Smooth muscle cell (in vitro differentiated cells): ENCODE measurements at regions not wholly inside any gene's neighbourhood (a gene's known extent, or its start where the extent isn't known, plus 50 kb on each side); places are given as distances from the start of the nearest gene placed in this dataset.
"Not testable (repeated sequence)": the region's sequence is repeated elsewhere in the genome, so short reads cannot be mapped to it uniquely, and the experiment has no call there.

Experiments
- DNase-seq: peaks from one replicate; lab custom pipeline; 2025; ENCODE audit not compliant: unreplicated experiment; lab: John Stamatoyannopoulos, UW
- H2AFZ ChIP-seq: fragments of 200-600 bp; sonication (generic); 2 replicates; pipeline ENCODE4 v1.6.0; 2016; ENCODE audit warnings: antibody characterized with exemption, low read depth, mild to moderate bottlenecking
- H3F3A ChIP-seq: fragments of 200-600 bp; sonication (generic); 2 replicates; pipeline ENCODE4 v1.6.0; 2017; ENCODE audit warnings: antibody characterized with exemption, low read depth
- H3K27ac ChIP-seq: fragments of 200-600 bp; sonication (generic); 2 replicates; pipeline ENCODE4 v1.5.1; 2016; ENCODE audit warnings: low read depth, mild to moderate bottlenecking
- H3K27me3 ChIP-seq: fragments of 200-600 bp; sonication (generic); 2 replicates; pipeline ENCODE4 v1.6.1; 2016; ENCODE audit warnings: low read depth, mild to moderate bottlenecking
- H3K36me3 ChIP-seq: fragments of 200-600 bp; sonication (generic); 2 replicates; pipeline ENCODE4 v1.5.1; 2016; ENCODE audit warnings: low read depth
- H3K4me1 ChIP-seq: fragments of 200-600 bp; sonication (generic); 2 replicates; pipeline ENCODE4 v1.5.1; 2016; ENCODE audit warnings: low read depth
- H3K4me2 ChIP-seq: fragments of 200-600 bp; sonication (generic); 2 replicates; pipeline ENCODE4 v1.6.0; 2016; ENCODE audit warnings: mild to moderate bottlenecking
- H3K4me3 ChIP-seq: fragments of 200-600 bp; sonication (generic); 2 replicates; pipeline ENCODE4 v1.5.1; 2016; ENCODE audit warnings: mild to moderate bottlenecking
- H3K79me2 ChIP-seq: fragments of 200-600 bp; sonication (generic); 2 replicates; pipeline ENCODE4 v1.6.0; 2016; ENCODE audit warnings: low read depth, mild to moderate bottlenecking
- H3K9ac ChIP-seq: fragments of 200-600 bp; sonication (generic); 2 replicates; pipeline ENCODE4 v1.6.0; 2016; ENCODE audit warnings: low read depth
- H3K9me3 ChIP-seq: fragments of 200-600 bp; sonication (generic); replicated peaks from 2 replicates; pipeline ENCODE4 v1.5.1; 2016; ENCODE audit warnings: low read depth
- H4K20me1 ChIP-seq: fragments of 200-600 bp; sonication (generic); 2 replicates; pipeline ENCODE4 v1.6.0; 2016; ENCODE audit warnings: low read depth
- CTCF ChIP-seq: fragments of 200-600 bp; sonication (generic); IDR thresholded peaks from 2 replicates; pipeline ENCODE4 v1.5.1; 2017; ENCODE audit warnings: borderline replicate concordance, mild to moderate bottlenecking, antibody characterized with exemption; ENCODE audit not compliant: insufficient read depth, poor library complexity, severe bottlenecking
- WGBS: methylation state at CpG from one replicate; pipeline ENCODE4 v1.1.7; 2016; ENCODE audit warnings: low lambda C conversion rate; 5-methylcytosine and 5-hydroxymethylcytosine counted together

- no peaks in the 10 kb centered on the region for H4K20me1 ChIP-seq
- H3K9me3 ChIP-seq, result no peaks in the 10 kb centered on the region
- no peak overlapping the region for H3K27ac ChIP-seq
- H3K4me1 ChIP-seq, result no peaks in the 10 kb centered on the region
- H3K4me2 ChIP-seq, result no peak overlapping the region
- DNase-seq, result no peak
- H3K4me3 ChIP-seq, result no peak overlapping the region
- H3F3A ChIP-seq, result no peaks in the 10 kb centered on the region
- no peaks in the 10 kb centered on the region for H3K27me3 ChIP-seq
- 93% methylated on average over 1 of the region's 1 CpG for WGBS
- no peak for TF ChIP-seq CTCF
- no peaks in the 10 kb centered on the region for H3K79me2 ChIP-seq
- H3K36me3 ChIP-seq, result no peaks in the 10 kb centered on the region
- no peak overlapping the region for H2AFZ ChIP-seq
- H3K9ac ChIP-seq, result no peak overlapping the region
Measured at GRCh38 chr14:105689722-105690121, 163.3 kb downstream of the TMEM121 start.

GRCh38 chr14:105690671-105691070 lies 164.3 kb downstream of the TMEM121 start:
- Histone ChIP-seq H3K4me2 (no peak overlapping the region), H3K4me3 (no peak overlapping the region), H3K27me3 (no peaks in the 10 kb centered on the region), H3K9me3 (no peaks in the 10 kb centered on the region), H4K20me1 (no peaks in the 10 kb centered on the region), H3K4me1 (no peaks in the 10 kb centered on the region), H3K36me3 (no peaks in the 10 kb centered on the region), H3F3A (no peaks in the 10 kb centered on the region), H2AFZ (no peak overlapping the region), H3K9ac (no peak overlapping the region), H3K79me2 (no peaks in the 10 kb centered on the region), H3K27ac (no peak overlapping the region)
- 76% methylated on average over 3 of the region's 3 CpGs for WGBS
- DNase-seq, result no peak
- no peak for TF ChIP-seq CTCF

DNA sequence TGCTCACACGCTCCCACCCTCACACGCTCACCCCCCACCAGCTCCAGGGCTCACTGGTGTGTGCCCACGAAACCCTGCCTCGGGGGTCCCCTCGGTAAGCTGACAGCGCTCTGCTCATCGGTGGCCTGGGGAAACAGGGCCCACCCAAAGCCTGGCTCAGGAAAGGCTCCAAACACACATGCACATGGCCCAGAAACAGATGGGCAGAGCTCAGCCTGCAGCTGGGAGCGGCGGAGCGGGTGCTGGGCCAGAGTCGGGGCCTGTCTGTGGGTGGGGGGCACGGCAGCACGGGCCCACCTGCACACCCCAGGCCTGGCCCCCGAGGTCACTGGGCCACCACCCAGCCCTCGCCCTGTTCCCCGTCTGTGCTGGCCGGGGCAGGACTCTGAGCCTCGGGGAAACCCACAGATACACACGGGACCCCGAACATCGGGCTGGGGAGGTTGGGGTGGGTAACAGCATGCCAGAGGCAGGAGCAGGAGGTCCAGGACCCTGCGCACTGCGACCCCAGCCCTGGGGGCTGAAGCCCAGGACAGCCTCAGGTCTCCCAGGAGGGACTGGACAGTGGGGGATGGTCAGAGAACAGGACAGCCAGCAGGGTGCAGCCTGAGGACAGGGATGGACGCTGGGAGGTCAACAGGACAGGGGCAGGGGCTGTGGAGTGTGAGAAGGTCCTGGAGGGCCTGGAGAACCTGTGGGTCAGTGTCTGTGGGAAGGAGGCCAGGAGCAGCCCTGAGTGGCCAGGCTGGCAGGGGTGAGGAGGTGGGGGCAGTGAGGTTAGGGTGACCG lies 165.1 kb downstream of the TMEM121 start:
- not testable (repeated sequence) for H3K9me3 ChIP-seq, H3K4me1 ChIP-seq, H3F3A ChIP-seq, H2AFZ ChIP-seq, DNase-seq, H3K27me3 ChIP-seq, H3K9ac ChIP-seq, H3K4me2 ChIP-seq, H3K79me2 ChIP-seq, H3K27ac ChIP-seq, H3K4me3 ChIP-seq, H4K20me1 ChIP-seq, H3K36me3 ChIP-seq
- 87% methylated on average over 21 of the region's 25 CpGs for WGBS

- not testable (repeated sequence) for H3K4me1 ChIP-seq, H3K79me2 ChIP-seq, H3K4me3 ChIP-seq, H2AFZ ChIP-seq, H3K9ac ChIP-seq, H3K27me3 ChIP-seq, DNase-seq, H3K36me3 ChIP-seq, H3K27ac ChIP-seq, H3K4me2 ChIP-seq, H3K9me3 ChIP-seq, H4K20me1 ChIP-seq, H3F3A ChIP-seq
- WGBS, result no CpG with 5 or more reads among the region's 19 CpGs
Measured at GRCh38 chr14:105692110-105692685, 165.8 kb downstream of the TMEM121 start.
